ENCODE measurements at regions not wholly inside any gene's neighbourhood (a gene's known extent, or its start where the extent isn't known, plus 50 kb on each side); places are given as distances from the start of the nearest gene placed in this dataset.
"Not testable (repeated sequence)": the region's sequence is repeated elsewhere in the genome, so short reads cannot be mapped to it uniquely, and the experiment has no call there.

- H3K36me3 Mint-ChIP-seq (ENCODE audit: low read depth); DNase-seq; H3K4me3 Mint-ChIP-seq; H3K27ac Mint-ChIP-seq; CTCF ChIA-PET; POLR2A ChIA-PET; H3K9me3 Mint-ChIP-seq; H3K27me3 Mint-ChIP-seq; H3K4me1 Mint-ChIP-seq: not testable (repeated sequence)
Observed at GRCh38 chr7:153993402-153993801, 58.8 kb upstream of the DPP6 start.

GRCh38 chr7:153998896-153999295 lies 53.3 kb upstream of the DPP6 start:
- DNase-seq; H3K27me3 Mint-ChIP-seq; POLR2A ChIA-PET; H3K9me3 Mint-ChIP-seq; H3K4me1 Mint-ChIP-seq; H3K27ac Mint-ChIP-seq; CTCF ChIA-PET; H3K36me3 Mint-ChIP-seq (ENCODE audit: low read depth); H3K4me3 Mint-ChIP-seq: not testable (repeated sequence)

Measured in activated CD4-positive, alpha-beta memory T cell treated with anti-CD3 and anti-CD28 coated beads, Interleukin-2, amount 10 ng/mL, durations not matched to agents 7 days and 5 days (primary cell).